HUDEP-2 (cell line): ENCODE measurements at regions not wholly inside any gene's neighbourhood (a gene's known extent, or its start where the extent isn't known, plus 50 kb on each side); places are given as distances from the start of the nearest gene placed in this dataset.
A peak's percentile ranks its signal among the peaks of the same experiment; 100 is the strongest.
"Not testable (repeated sequence)": the region's sequence is repeated elsewhere in the genome, so short reads cannot be mapped to it uniquely, and the experiment has no call there.

Source experiments
- DNase-seq, 76 experiments: peaks; one replicate each; lab custom pipeline; 2025; ENCODE audit not compliant: unreplicated experiment in 76 of 76; lab: John Stamatoyannopoulos, UW

DNA sequence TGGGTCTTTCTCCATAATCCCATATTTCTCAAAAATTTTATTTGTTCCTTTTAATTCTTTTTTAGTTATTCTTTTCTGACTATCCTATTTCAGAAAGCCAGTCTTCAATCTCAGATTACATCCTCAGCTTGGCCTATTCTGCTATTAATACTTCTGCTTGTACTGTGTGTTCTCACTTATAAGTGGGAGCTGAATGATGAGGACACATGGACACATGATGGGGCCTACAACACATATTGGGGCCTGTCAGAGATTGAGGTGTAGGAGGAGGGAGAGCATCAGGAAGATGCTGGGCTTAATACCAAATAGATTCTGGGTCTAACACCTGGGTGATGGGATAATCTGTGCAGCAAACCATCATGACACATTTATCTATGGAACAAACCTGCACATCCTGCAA lies 82.3 kb downstream of the MAGEE1 start:
- no peak for DNase-seq

DNA sequence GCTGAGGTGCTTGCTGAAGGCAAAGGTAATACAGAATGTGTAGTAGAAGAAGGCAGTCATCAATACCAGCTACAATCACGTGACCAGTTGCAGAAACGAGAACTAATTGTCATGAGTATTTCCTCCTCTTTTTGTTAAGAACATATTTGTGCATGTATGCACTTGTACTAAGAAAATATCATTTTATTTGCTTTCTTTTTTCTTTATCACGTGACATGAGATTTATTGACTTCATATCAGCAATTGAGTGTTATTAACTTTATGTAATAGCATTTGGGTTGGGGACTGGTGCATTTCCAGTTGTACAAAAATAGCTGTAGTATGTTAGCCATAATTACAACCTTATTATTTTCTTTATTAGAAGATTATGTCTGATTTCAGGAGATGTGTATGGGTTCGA lies 90.0 kb downstream of the MAGEE1 start:
- DNase-seq, result no peak

DNA sequence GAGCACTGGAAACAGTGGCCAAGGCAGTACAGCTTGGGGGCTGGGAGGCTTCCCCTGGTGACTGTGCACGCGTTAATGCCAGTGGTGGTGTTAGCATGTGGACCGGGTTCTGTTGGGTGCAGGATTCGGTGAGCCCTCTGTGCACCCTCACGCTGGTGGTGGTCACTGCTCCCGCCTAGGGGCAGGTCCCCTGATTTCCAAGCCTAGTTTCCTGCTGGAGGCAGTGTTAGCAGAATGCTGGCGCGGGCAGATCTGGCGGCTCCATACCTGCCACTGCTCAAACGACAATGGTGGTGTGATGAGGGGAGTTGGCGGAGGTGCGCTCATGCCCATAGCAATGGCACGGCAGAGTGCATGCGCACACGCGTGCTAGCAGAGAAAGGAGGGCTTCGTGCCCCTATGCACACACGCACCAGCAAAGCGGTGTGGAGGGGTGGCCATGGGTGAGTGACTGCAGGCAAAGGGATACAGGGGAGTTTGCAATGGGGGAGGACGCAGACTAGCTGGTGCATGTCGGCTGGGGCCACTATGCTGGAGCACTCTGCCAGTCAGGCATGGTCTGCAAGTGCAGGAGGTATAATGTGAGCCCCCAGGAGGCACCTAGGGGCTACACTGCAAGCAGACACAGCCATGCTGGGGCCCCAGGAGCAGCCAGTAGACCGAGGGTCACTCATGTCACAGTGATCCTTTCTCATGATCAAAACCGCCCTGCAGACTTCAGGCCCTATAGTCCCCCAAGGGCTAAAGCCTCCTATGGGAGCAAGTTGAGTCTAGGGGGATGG lies 93.0 kb downstream of the MAGEE1 start:
- no peak for DNase-seq

DNA sequence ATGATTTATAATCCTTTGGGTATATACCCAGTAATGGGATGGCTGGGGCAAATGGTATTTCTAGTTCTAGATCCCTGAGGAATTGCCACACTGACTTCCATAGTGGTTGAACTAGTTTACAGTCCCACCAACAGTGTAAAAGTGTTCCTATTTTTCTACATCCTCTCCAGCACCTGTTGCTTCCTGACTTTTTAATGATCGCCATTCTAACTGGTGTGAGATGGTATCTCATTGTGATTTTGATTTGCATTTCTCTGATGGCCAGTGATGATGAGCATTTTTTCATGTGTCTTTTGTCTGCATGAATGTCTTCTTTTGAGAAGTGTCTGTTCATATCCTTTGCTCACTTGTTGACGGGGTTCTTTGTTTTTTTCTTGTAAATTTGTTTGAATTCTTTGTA lies 108.2 kb downstream of the MAGEE1 start:
- not testable (repeated sequence) for DNase-seq

DNA sequence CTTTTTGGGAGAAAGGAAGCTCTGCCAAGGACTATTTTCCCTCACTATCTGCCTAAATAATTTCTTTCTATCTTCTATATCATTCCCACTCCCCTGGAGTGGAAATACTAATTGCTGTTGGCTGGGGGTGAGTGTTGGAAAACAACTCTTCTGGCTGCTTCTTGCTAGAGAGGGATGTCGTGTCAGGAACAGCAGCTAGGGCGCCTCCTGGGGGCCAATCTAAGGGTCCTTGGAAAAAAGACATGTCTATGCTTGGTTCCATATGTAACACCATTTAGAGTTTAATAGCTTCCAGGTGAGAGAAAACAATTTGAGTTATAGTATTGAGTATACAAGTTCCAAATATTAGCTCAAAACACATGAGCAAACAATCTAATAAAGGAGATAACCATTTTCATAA lies 111.3 kb downstream of the MAGEE1 start:
- DNase-seq, result no peak

DNA sequence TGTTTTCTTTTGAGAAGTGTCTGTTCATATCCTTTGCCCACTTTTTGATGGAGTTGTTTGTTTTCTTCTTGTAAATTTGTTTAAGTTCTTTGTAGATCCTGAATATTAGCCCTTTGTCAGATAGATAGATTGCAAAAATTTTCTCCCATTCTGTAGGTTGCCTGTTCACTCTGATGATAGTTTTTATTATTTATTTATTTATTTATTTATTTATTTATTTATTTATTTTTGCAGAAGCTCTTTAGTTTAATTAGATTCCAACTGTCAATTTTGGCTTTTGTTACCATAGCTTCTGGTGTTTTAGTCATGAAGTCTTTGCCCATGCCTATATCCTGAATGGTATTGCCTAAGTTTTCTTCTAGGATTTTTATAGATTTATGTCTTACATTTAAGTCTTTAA lies 115.9 kb downstream of the MAGEE1 start:
- not testable (repeated sequence) for DNase-seq

DNA sequence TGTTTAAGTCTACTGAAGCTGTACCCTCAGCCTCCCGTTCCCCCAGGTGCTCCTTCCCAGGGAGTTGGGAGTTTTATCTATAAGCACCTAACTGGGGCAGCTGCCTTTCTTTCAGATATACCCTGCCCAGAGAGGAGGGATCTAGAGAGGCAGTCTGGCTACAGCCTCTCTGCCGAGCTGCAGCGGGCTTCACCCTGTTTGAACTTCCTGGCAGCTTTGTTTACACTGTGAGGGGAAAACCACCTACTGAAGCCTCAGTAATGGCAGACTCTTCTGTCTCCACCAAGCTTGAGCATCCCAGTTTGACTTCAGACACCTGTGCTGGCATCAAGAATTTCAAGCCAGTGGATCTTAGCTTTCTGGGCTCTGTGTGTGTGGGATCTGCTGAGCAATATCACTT lies 122.5 kb downstream of the MAGEE1 start:
- DNase-seq, result no peak

DNA sequence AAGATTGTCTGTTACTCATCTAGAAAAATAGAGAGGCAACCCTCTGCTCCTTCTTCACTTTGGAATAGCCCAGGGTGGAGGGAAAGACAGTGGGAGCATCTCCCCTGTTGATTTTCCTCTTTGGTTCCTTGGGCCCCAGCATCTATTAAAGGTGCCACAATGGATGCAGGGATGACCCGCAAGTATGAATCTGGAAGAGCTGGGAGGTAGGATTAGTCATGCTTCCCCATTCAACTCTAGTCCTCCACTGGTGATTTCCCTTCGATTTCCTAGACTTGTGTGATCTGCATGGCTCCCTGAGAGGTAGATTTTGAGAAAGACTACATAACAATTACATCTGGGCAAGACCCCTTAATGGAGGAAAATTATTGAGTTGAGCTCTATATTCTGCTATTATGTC lies 127.8 kb downstream of the MAGEE1 start:
- DNase-seq, result no peak

DNA sequence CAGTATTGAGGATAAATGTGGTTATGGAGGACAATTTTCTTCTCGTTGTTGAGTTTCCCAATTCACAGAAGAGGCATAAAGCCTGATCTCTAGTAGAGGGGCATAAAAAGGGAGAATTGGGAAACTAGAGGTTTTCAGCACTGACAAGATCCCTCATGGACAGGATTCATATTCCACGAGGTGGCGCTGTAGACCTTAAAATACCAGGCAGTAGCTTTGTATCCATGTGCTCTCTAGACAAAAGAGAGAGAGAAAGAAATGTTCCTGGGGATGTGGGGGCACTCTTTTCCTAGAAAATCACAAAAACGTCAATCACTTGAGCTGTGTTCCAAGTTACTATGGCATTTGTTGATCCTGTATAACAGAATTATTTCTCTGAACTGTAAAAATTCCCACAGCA lies 128.3 kb downstream of the MAGEE1 start:
- DNase-seq, result peak in 59 of 76 experiments; percentile 0 to 65 (median 26)

DNA sequence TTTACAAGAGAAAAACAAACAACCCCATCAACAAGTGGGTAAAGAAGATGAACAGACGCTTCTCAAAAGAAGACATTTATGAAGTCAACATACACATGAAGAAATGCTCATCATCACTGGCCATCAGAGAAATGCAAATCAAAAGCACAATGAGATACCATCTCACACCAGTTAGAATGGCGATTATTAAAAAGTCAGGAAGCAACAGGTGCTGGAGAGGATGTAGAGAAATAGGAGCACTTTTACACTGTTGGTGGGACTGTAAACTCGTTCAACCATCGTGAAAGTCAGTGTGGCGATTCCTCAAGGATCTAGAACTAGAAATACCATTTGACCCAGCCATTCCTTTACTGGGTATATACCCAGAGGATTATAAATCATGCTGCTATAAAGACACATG lies 137.3 kb downstream of the MAGEE1 start:
- DNase-seq, result not testable (repeated sequence)

DNA sequence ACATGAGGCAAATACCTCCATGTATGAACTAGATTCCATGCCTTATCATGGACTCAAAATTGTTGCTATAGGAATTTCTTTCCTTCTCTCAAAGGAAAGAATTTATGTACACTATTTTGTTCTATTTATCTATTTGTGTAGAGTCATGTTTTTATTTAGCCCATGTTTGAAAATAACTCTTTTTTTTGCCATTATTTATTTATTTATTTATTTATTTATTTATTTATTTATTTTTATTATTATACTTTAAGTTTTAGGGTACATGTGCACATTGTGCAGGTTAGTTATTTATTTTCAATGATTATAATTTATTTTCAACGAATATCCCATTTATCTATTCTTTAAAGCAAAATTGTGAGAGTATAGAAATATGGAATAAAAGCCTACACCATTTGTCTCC lies 177.9 kb downstream of the MAGEE1 start:
- DNase-seq, result no peak

DNA sequence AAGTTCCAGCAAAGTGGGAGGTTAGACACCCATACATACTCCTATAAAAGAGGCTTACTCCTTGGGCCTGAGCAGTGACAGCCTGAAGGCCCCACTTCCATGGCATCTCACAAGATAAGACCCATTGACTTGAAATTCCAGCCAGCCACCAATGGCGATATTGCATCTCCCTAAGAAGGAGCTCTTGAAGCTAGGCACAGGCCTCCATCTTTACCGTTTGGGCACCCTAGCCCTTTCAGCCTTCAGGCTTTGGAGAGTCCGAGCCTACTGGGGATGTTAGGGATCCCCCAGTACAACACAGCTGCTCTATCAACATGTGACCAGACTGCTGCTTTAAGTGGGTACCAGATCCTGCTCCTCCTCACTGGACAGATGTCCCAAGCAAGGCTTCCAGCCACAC lies 189.5 kb downstream of the MAGEE1 start:
- no peak for DNase-seq

DNA sequence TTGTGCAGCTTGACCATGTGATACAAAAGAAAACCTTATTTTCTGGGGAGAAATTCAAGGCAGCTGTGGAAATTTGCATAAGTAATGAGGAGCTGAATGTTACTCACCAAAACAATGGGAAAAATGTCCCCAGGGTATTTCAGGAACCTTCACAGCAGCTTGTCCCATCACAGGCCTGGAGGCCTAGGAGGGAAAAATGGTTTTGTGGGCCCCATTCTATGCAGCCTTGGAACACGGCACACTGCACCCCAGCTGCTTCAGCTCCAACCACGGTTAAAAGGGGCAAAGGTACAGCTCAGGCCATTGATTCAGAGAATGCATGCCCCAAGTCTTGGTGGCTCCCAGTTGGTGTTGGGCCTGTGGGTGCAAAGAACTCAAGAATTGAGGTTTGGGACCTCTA lies 216.1 kb downstream of the MAGEE1 start:
- no peak for DNase-seq

DNA sequence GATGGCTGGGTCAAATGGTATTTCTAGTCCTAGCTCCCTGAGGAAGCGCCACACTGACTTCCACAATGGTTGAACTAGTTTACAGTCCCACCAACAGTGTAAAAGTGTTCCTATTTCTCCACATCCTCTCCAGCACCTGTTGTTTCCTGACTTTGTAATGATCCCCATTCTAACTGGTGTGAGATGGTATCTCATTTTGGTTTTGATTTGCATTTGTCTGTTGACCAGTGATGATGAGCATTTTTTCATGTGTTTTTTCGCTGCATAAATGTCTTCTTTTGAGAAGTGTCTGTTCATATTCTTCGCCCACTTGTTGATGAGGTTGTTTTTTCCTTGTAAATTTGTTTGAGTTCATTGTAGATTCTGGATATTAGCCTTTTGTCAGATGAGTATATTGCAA lies 223.9 kb downstream of the MAGEE1 start:
- not testable (repeated sequence) for DNase-seq

DNA sequence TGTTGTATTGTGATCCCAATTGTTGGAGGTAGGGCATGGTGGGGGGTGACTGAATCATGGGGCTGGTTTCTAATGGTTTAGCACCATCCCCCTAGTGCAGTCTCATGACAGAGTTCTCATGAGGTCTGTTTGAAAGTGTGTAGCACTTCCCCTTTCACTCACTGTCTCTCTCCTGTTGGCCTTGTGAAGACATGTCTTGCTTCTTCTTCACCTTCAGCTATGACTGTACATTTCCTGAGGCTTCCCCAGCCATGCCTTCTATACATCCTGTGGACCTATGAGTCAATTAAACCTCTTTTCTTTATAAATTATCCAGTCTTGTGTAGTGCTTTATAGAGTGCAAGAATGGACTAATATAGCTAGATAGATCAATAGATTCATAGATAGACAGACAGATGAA lies 230.0 kb downstream of the MAGEE1 start:
- DNase-seq, result no peak
